HepG2 (cell line): ENCODE measurements at regions not wholly inside any gene's neighbourhood (a gene's known extent, or its start where the extent isn't known, plus 50 kb on each side); places are given as distances from the start of the nearest gene placed in this dataset.

Source experiments
- CEBPB ChIP-seq: IDR thresholded peaks from 2 replicates; pipeline ENCODE4 v1.6.1; 2011; ENCODE audit warnings: low read depth, low read length, improper control_type of control experiment, borderline replicate concordance
- GATAD2A ChIP-seq: IDR thresholded peaks from 2 replicates; pipeline ENCODE4 v1.6.1; 2016
- GMEB2 ChIP-seq: IDR thresholded peaks from 2 replicates; pipeline ENCODE4 v1.6.1; 2016; ENCODE audit warnings: missing biosample characterization, missing genetic modification reagents, low read depth
- HDAC1 ChIP-seq: sonication (generic); formaldehyde crosslinking; IDR thresholded peaks from 2 replicates; pipeline ENCODE4 v1.5.1; 2020; ENCODE audit warnings: mild to moderate bottlenecking, missing genetic modification reagents
- KDM5B ChIP-seq: sonication (generic); formaldehyde crosslinking; IDR thresholded peaks from 2 replicates; pipeline ENCODE4 v1.4.0; 2020; ENCODE audit warnings: missing genetic modification reagents, mild to moderate bottlenecking, borderline replicate concordance
- MTA1 ChIP-seq: sonication (generic); formaldehyde crosslinking; IDR thresholded peaks from 2 replicates; pipeline ENCODE4 v1.4.0; 2020; ENCODE audit warnings: missing genetic modification reagents, mild to moderate bottlenecking, borderline replicate concordance
- NFIC ChIP-seq: IDR thresholded peaks from 2 replicates; pipeline ENCODE4 v1.6.1; 2012; ENCODE audit warnings: mild to moderate bottlenecking, low read length, inconsistent platforms
- NRL ChIP-seq: sonication (generic); formaldehyde crosslinking; IDR thresholded peaks from 2 replicates; pipeline ENCODE4 v1.5.0; 2020; ENCODE audit warnings: missing genetic modification reagents, mild to moderate bottlenecking, moderate library complexity, borderline replicate concordance
- TFAP4 ChIP-seq: sonication (generic); IDR thresholded peaks from 2 replicates; pipeline ENCODE4 v1.6.1; 2016; ENCODE audit warnings: low read depth, borderline replicate concordance
- YY1 ChIP-seq: IDR thresholded peaks from 2 replicates; pipeline ENCODE4 v1.6.1; 2011; ENCODE audit warnings: low read length, low read depth, moderate library complexity, mild to moderate bottlenecking; ENCODE audit not compliant: insufficient read depth, insufficient replicate concordance
- ZNF101 ChIP-seq: sonication (generic); formaldehyde crosslinking; IDR thresholded peaks from 2 replicates; pipeline ENCODE4 v1.4.0; 2020; ENCODE audit warnings: mild to moderate bottlenecking, low read depth, missing genetic modification reagents, borderline replicate concordance
- ZNF276 ChIP-seq: sonication (generic); formaldehyde crosslinking; IDR thresholded peaks from 2 replicates; pipeline ENCODE4 v1.4.0; 2020; ENCODE audit warnings: mild to moderate bottlenecking, low read depth, missing genetic modification reagents
- ZNF362 ChIP-seq: sonication (generic); formaldehyde crosslinking; IDR thresholded peaks from 2 replicates; pipeline ENCODE4 v1.4.0; 2020; ENCODE audit warnings: missing genetic modification reagents, mild to moderate bottlenecking, borderline replicate concordance
- ZZZ3 ChIP-seq: sonication (generic); formaldehyde crosslinking; IDR thresholded peaks from 2 replicates; pipeline ENCODE4 v1.4.0; 2020; ENCODE audit warnings: missing genetic modification reagents, mild to moderate bottlenecking, borderline replicate concordance

- TF ChIP-seq HDAC1 (CRISPR knock-in tag) (no peak), GMEB2 (CRISPR knock-in tag) (no peak), KDM5B (no peak), ZNF101 (CRISPR knock-in tag) (no peak), NFIC (no peak), ZNF362 (CRISPR knock-in tag) (no peak), MTA1 (CRISPR knock-in tag) (no peak), ZZZ3 (no peak), ZNF276 (CRISPR knock-in tag) (no peak), GATAD2A (CRISPR knock-in tag) (no peak), YY1 (no peak), CEBPB (no peak), TFAP4 (no peak), NRL (CRISPR knock-in tag) (no peak)
Observed at GRCh38 chr13:90652036-90652435, 695.5 kb upstream of the MIR17HG start.
